H1 (cell line): ENCODE measurements at regions not wholly inside any gene's neighbourhood (a gene's known extent, or its start where the extent isn't known, plus 50 kb on each side); places are given as distances from the start of the nearest gene placed in this dataset.

ENCODE experiments used
- CTCF ChIA-PET: fragments of 300-600 bp; sonication (Branson Sonifier 250); formaldehyde crosslinking; loops from one replicate; lab custom pipeline; 2021; ENCODE audit not compliant: partially characterized antibody; lab: Charles Lee
- POLR2A ChIA-PET: fragments of 300-600 bp; sonication (Branson Sonifier 250); formaldehyde crosslinking; loops from one replicate; lab custom pipeline; 2021; ENCODE audit warnings: inconsistent platforms; ENCODE audit not compliant: partially characterized antibody; lab: Charles Lee
- DNase-seq, 2 experiments: peaks; one replicate each; pipeline versions ENCODE4 v3.0.0 to v3.0.0-alpha.2; 2010 to 2022; ENCODE audit warnings: low spot score in 2 of 2, low read depth in 1 of 2, mixed read lengths in 1 of 2
- FAIRE-seq: peaks from 2 replicates; lab custom pipeline; 2011; peaks lifted over from hg19 to GRCh38; lab: Jason Lieb, UNC
- H2AFZ ChIP-seq: 2 replicates; pipeline ENCODE4 v1.8.1; 2012; ENCODE audit warnings: low read length, inconsistent platforms
- H2AK5ac ChIP-seq: 2 replicates; pipeline ENCODE4 v1.6.1; 2013; ENCODE audit warnings: low read depth, low read length
- H2BK120ac ChIP-seq: replicated peaks from 2 replicates; pipeline ENCODE3; 2013; ENCODE audit warnings: low read depth, low read length, inconsistent platforms
- H2BK12ac ChIP-seq: 2 replicates; pipeline ENCODE4 v1.6.1; 2013; ENCODE audit warnings: low read depth, low read length
- H2BK15ac ChIP-seq: 2 replicates; pipeline ENCODE4 v1.6.1; 2013; ENCODE audit warnings: low read length
- H2BK20ac ChIP-seq: 2 replicates; pipeline ENCODE4 v1.6.1; 2013; ENCODE audit warnings: low read length
- H2BK5ac ChIP-seq: 2 replicates; pipeline ENCODE4 v1.6.1; 2013; ENCODE audit warnings: low read depth, low read length
- H3K14ac ChIP-seq: 2 replicates; pipeline ENCODE4 v1.6.1; 2013; ENCODE audit warnings: inconsistent platforms; ENCODE audit not compliant: insufficient read length
- H3K18ac ChIP-seq: 2 replicates; pipeline ENCODE4 v1.6.1; 2013; ENCODE audit warnings: low read length; ENCODE audit errors: extremely low read depth
- H3K23ac ChIP-seq: 2 replicates; pipeline ENCODE4 v1.6.1; 2013; ENCODE audit warnings: inconsistent platforms; ENCODE audit not compliant: insufficient read length
- H3K23me2 ChIP-seq: 2 replicates; pipeline ENCODE4 v1.6.1; 2013; ENCODE audit warnings: low read depth, low read length
- H3K27ac ChIP-seq: 2 replicates; pipeline ENCODE4 v1.6.1; 2011; ENCODE audit warnings: low read depth, low read length, inconsistent platforms
- H3K27me3 ChIP-seq, 4 experiments: replicated peaks in 1 of 4; 1 replicate in 1 of 4; 2 replicates in 3 of 4; pipeline versions ENCODE4 v1.6.1 to v1.8.1; 2011 to 2013; ENCODE audit warnings: low read length in 3 of 4, mild to moderate bottlenecking in 3 of 4, inconsistent platforms in 2 of 4, mixed read lengths in 2 of 4, moderate library complexity in 1 of 4; ENCODE audit not compliant: control insufficient read depth in 3 of 4, insufficient read depth in 3 of 4; ENCODE audit errors: extremely low read depth in 1 of 4
- H3K36me3 ChIP-seq, 4 experiments: 2 replicates each; pipeline versions ENCODE4 v1.6.1 to v1.8.1; 2011 to 2013; ENCODE audit warnings: mild to moderate bottlenecking in 4 of 4, low read length in 3 of 4, moderate library complexity in 2 of 4, control low read depth in 1 of 4, inconsistent platforms in 1 of 4; ENCODE audit not compliant: insufficient read depth in 4 of 4, control insufficient read depth in 2 of 4
- H3K4ac ChIP-seq: replicated peaks from 2 replicates; pipeline ENCODE3; 2013; ENCODE audit warnings: low read length, low read depth, mixed read lengths, inconsistent platforms; ENCODE audit not compliant: insufficient read length
- H3K4me1 ChIP-seq, 4 experiments: replicated peaks in 1 of 4; 1 replicate in 1 of 4; 2 replicates in 3 of 4; pipeline versions ENCODE4 v1.6.1 to v1.8.1; 2011 to 2013; ENCODE audit warnings: low read length in 3 of 4, inconsistent platforms in 2 of 4, mixed read lengths in 1 of 4; ENCODE audit not compliant: insufficient read depth in 4 of 4, control insufficient read depth in 3 of 4
- H3K4me2 ChIP-seq, 2 experiments: 2 replicates each; pipeline versions ENCODE4 v1.6.1 to v1.8.1; 2011 to 2013; ENCODE audit warnings: low read depth in 2 of 2, low read length in 2 of 2, control low read depth in 1 of 2, inconsistent platforms in 1 of 2, mild to moderate bottlenecking in 1 of 2; ENCODE audit not compliant: insufficient read depth in 1 of 2
- H3K4me3 ChIP-seq, 4 experiments: fragments of 200-600, 300-600 bp in 1 of 4; sonication (generic), shearing (Covaris generic), sonication (Bioruptor Twin) in 1 of 4; 2 replicates each; pipeline versions ENCODE4 v1.5.1 to v1.8.1; 2011 to 2016; ENCODE audit warnings: low read length in 4 of 4, low read depth in 3 of 4, control low read depth in 2 of 4, inconsistent platforms in 2 of 4, mild to moderate bottlenecking in 2 of 4, mixed read lengths in 1 of 4, moderate library complexity in 1 of 4; ENCODE audit not compliant: insufficient read depth in 2 of 4; ENCODE audit errors: extremely low read depth in 1 of 4
- H3K56ac ChIP-seq: replicated peaks from 2 replicates; pipeline ENCODE3; 2013; ENCODE audit warnings: low read depth, mild to moderate bottlenecking, mixed read lengths, low read length, inconsistent platforms; ENCODE audit not compliant: insufficient read length
- H3K79me1 ChIP-seq: 2 replicates; pipeline ENCODE4 v1.6.1; 2013; ENCODE audit warnings: low read depth, low read length, control low read depth
- H3K79me2 ChIP-seq, 2 experiments: 2 replicates each; pipeline versions ENCODE4 v1.6.1 to v1.8.1; 2012 to 2013; ENCODE audit warnings: low read length in 2 of 2, mild to moderate bottlenecking in 2 of 2, inconsistent platforms in 1 of 2; ENCODE audit not compliant: insufficient read depth in 2 of 2, control insufficient read depth in 1 of 2
- H3K9ac ChIP-seq, 4 experiments: replicated peaks in 1 of 4; 1 replicate in 1 of 4; 2 replicates in 3 of 4; pipeline versions ENCODE4 v1.6.1 to v1.8.1; 2011 to 2013; ENCODE audit warnings: low read depth in 3 of 4, low read length in 3 of 4, control low read depth in 2 of 4, mild to moderate bottlenecking in 2 of 4, moderate library complexity in 2 of 4, inconsistent platforms in 1 of 4; ENCODE audit errors: extremely low read depth in 1 of 4
- H3K9me3 ChIP-seq, 2 experiments: 2 replicates each; pipeline versions ENCODE4 v1.6.1 to v1.8.1; 2012 to 2013; ENCODE audit warnings: mild to moderate bottlenecking in 2 of 2, moderate library complexity in 2 of 2, control low read depth in 1 of 2, inconsistent platforms in 1 of 2, low read depth in 1 of 2, low read length in 1 of 2, mixed read lengths in 1 of 2; ENCODE audit not compliant: insufficient read depth in 2 of 2
- H4K20me1 ChIP-seq, 2 experiments: replicated peaks in 1 of 2; 2 replicates each; pipeline versions ENCODE3 to v1.8.1; 2011 to 2013; ENCODE audit warnings: inconsistent platforms in 2 of 2, low read length in 2 of 2, mild to moderate bottlenecking in 1 of 2; ENCODE audit not compliant: insufficient read depth in 2 of 2, control insufficient read depth in 1 of 2
- H4K5ac ChIP-seq: 2 replicates; pipeline ENCODE4 v1.6.1; 2013; ENCODE audit warnings: low read length, low read depth, mixed read lengths, inconsistent platforms; ENCODE audit not compliant: insufficient read length
- H4K8ac ChIP-seq: 2 replicates; pipeline ENCODE4 v1.8.0; 2013; ENCODE audit warnings: mild to moderate bottlenecking, moderate library complexity, low read length, inconsistent platforms; ENCODE audit not compliant: insufficient read depth; ENCODE audit errors: extremely low read depth
- H4K91ac ChIP-seq: replicated peaks from 2 replicates; pipeline ENCODE3; 2013; ENCODE audit warnings: low read length, mixed read lengths, inconsistent platforms; ENCODE audit not compliant: insufficient read length
- ASH2L ChIP-seq: fragments of 200-600, 300-600 bp; sonication (generic); IDR thresholded peaks from one replicate; pipeline ENCODE4 v1.7.1; 2017; ENCODE audit warnings: low read length
- CBX5 ChIP-seq: fragments of 300-800, 300-1000 bp; sonication (generic); IDR thresholded peaks from 2 replicates; pipeline ENCODE4 v1.7.1; 2016; ENCODE audit warnings: antibody characterized with exemption, low read length, low read depth
- CEBPB ChIP-seq: IDR thresholded peaks from 2 replicates; pipeline ENCODE4 v1.6.1; 2012; ENCODE audit warnings: low read depth, low read length
- EZH2 ChIP-seq: fragments of 200-600 bp; sonication (generic); IDR thresholded peaks from 2 replicates; pipeline ENCODE4 v1.7.1; 2012; ENCODE audit warnings: low read depth, mild to moderate bottlenecking, moderate library complexity, low read length, inconsistent platforms; ENCODE audit not compliant: severe bottlenecking
- FOSL1 ChIP-seq: IDR thresholded peaks from 2 replicates; pipeline ENCODE4 v1.6.1; 2011; ENCODE audit warnings: mild to moderate bottlenecking, low read depth, low read length, moderate library complexity; ENCODE audit not compliant: insufficient read depth
- MAFK ChIP-seq: IDR thresholded peaks from 2 replicates; pipeline ENCODE4 v1.6.1; 2012; ENCODE audit warnings: low read depth, mild to moderate bottlenecking, improper control_type of control experiment, low read length
- NRF1 ChIP-seq: IDR thresholded peaks from 2 replicates; pipeline ENCODE4 v1.6.1; 2011; ENCODE audit warnings: mild to moderate bottlenecking, low read depth, low read length, improper control_type of control experiment
- POLR2AphosphoS5 ChIP-seq: IDR thresholded peaks from 2 replicates; pipeline ENCODE4 v1.6.1; 2011; ENCODE audit warnings: low read depth, low read length
- RFX5 ChIP-seq: IDR thresholded peaks from 2 replicates; pipeline ENCODE4 v1.6.1; 2011; ENCODE audit warnings: low read depth, low read length, improper control_type of control experiment, borderline replicate concordance
- SP1 ChIP-seq: IDR thresholded peaks from 2 replicates; pipeline ENCODE4 v1.6.1; 2011; ENCODE audit warnings: low read depth, low read length
- SP4 ChIP-seq: IDR thresholded peaks from 2 replicates; pipeline ENCODE4 v1.6.1; 2012; ENCODE audit warnings: low read length, inconsistent platforms
- TBP ChIP-seq: IDR thresholded peaks from 2 replicates; pipeline ENCODE4 v1.6.1; 2011; ENCODE audit warnings: low read depth, low read length, improper control_type of control experiment
- TEAD4 ChIP-seq: IDR thresholded peaks from 2 replicates; pipeline ENCODE4 v1.6.1; 2012; ENCODE audit warnings: low read depth, low read length, inconsistent platforms, mixed read lengths
- ZNF274 ChIP-seq: IDR thresholded peaks from 2 replicates; pipeline ENCODE4 v1.7.0; 2012; ENCODE audit warnings: low read length, borderline replicate concordance; ENCODE audit errors: extremely low read depth
- WGBS, 2 experiments: shearing (Covaris generic) in 1 of 2; methylation state at CpG; one replicate each; pipeline versions ENCODE4 v1.1.6 to v1.1.7; 2013 to 2015; ENCODE audit warnings: low lambda C conversion rate in 2 of 2, mixed read lengths in 2 of 2, inconsistent platforms in 1 of 2, low coverage in 1 of 2, missing lambda C conversion rate in 1 of 2; ENCODE audit not compliant: insufficient replicate concordance in 2 of 2, insufficient coverage in 1 of 2, insufficient read length in 1 of 2; ENCODE audit errors: extremely low coverage in 1 of 2, missing lambda C conversion rate in 1 of 2; 5-methylcytosine and 5-hydroxymethylcytosine counted together
- TF ChIP-seq, protein P1 (sequence below): IDR thresholded peaks from 2 replicates; pipeline ENCODE4 v1.6.1; 2012; ENCODE audit warnings: inconsistent platforms

DNA sequence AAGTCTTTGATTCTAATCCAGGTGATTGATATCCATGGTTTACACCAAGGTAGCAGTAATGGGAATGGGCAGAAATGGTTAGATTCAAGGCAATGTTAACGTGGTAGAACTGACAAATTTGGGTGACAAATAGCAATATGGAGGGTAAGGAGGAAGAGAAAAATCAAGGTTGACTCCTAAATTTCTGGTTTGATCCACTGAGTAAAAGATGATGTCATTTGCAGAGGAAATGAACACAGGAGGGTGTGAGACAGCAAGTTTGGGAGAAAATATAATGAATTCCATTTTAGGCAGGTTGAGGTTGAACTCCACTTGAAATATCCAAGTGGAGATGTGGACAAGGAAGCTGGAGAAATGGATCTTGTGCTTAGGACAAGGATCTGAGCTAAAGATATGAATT lies 170.9 kb upstream of the CAMK1G start:
- 86% methylated on average over 1 of the region's 1 CpG; no CpG with 5 or more reads in 1 of the 2 experiments for WGBS, 2 experiments
- H3K4me3 ChIP-seq, result no peak overlapping the region
- H3K79me2 ChIP-seq, result no peaks in the 10 kb centered on the region
- no peak overlapping the region for H3K18ac ChIP-seq
- H4K5ac ChIP-seq, result no peak overlapping the region
- H3K9me3 ChIP-seq, result no peaks in the 10 kb centered on the region
- no peak overlapping the region for H3K4ac ChIP-seq
- H3K27ac ChIP-seq, result no peak overlapping the region
- no peaks in the 10 kb centered on the region for H3K36me3 ChIP-seq
- no peak overlapping the region for H2AK5ac ChIP-seq
- no peak overlapping the region for H2BK5ac ChIP-seq
- H3K4me1 ChIP-seq, result peaks cover 4 to 9% (median 8%) of the 10 kb centered on the region in 4 experiments; a peak in 4 of 7 replicates
- no peak overlapping the region for H2BK12ac ChIP-seq
- no peak overlapping the region for H3K14ac ChIP-seq
- no peaks in the 10 kb centered on the region for H3K79me1 ChIP-seq
- H3K23me2 ChIP-seq, result peaks cover 2% of the 10 kb centered on the region; the same call in 1 of the 2 replicates
- no peak overlapping the region for H4K91ac ChIP-seq
- no peak overlapping the region for H2BK20ac ChIP-seq
- no peak overlapping the region for H3K4me2 ChIP-seq
- H4K20me1 ChIP-seq, result no peaks in the 10 kb centered on the region
- H2BK15ac ChIP-seq, result no peak overlapping the region
- POLR2A ChIA-PET, result interaction anchor here (0.7 kb wide), 1 partner anchor 14 kb away, joined by 3 read pairs; no protein-coding TSS in a partner anchor
- no peak overlapping the region for H4K8ac ChIP-seq
- no peak overlapping the region for H2AFZ ChIP-seq
- peaks cover 0 to 24% (median 13%) of the 10 kb centered on the region in 4 experiments; a peak in 4 of 7 replicates for H3K27me3 ChIP-seq
- no peak for DNase-seq
- CTCF ChIA-PET, result interaction anchor here (0.6 to 1.7 kb wide), 6 partner anchors 16 to 205 kb away, joined by 3 to 5 read pairs (median 4); no protein-coding TSS in a partner anchor
- H3K9ac ChIP-seq, result no peak overlapping the region
- no peak overlapping the region for H3K56ac ChIP-seq
- H2BK120ac ChIP-seq, result no peak overlapping the region
- FAIRE-seq, result no peak
- H3K23ac ChIP-seq, result no peak overlapping the region
- TF ChIP-seq SP1 (no peak), POLR2AphosphoS5 (no peak), CBX5 (no peak), MAFK (no peak), TBP (no peak), RFX5 (no peak), SP4 (no peak), ZNF274 (no peak), EZH2 (no peak), ASH2L (no peak), TEAD4 (no peak), FOSL1 (no peak), CEBPB (no peak), NRF1 (no peak)
- TF ChIP-seq, protein P1, sequence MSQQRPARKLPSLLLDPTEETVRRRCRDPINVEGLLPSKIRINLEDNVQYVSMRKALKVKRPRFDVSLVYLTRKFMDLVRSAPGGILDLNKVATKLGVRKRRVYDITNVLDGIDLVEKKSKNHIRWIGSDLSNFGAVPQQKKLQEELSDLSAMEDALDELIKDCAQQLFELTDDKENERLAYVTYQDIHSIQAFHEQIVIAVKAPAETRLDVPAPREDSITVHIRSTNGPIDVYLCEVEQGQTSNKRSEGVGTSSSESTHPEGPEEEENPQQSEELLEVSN, result no peak
